AG04449 (cell line): ENCODE measurements at regions not wholly inside any gene's neighbourhood (a gene's known extent, or its start where the extent isn't known, plus 50 kb on each side); places are given as distances from the start of the nearest gene placed in this dataset.

ENCODE experiments used
- CTCF ChIA-PET: fragments of 350-600 bp; formaldehyde crosslinking; extraction: SDS; loops from one replicate; lab custom pipeline; 2021; ENCODE audit warnings: antibody characterized with exemption; lab: Yijun Ruan, JAX
- POLR2A ChIA-PET: fragments of 400-600, 350-600 bp; formaldehyde crosslinking; extraction: SDS; loops from one replicate; lab custom pipeline; 2020; ENCODE audit warnings: antibody characterized with exemption, inconsistent platforms; lab: Yijun Ruan, JAX
- DNase-seq: peaks from one replicate; pipeline ENCODE4 v3.0.0-alpha.2; 2010; ENCODE audit warnings: low read depth, low spot score
- H3K4me3 ChIP-seq: 2 replicates; pipeline ENCODE4 v1.5.1; 2011; ENCODE audit warnings: low read depth, mild to moderate bottlenecking, control low read depth, low read length
- TF ChIP-seq, protein P1 (sequence below): IDR thresholded peaks from one replicate; pipeline ENCODE4 v1.5.1; 2011; ENCODE audit warnings: mild to moderate bottlenecking, moderate library complexity, low read length, control low read depth, inconsistent platforms; ENCODE audit not compliant: insufficient read depth; ENCODE audit errors: missing control alignments

DNA sequence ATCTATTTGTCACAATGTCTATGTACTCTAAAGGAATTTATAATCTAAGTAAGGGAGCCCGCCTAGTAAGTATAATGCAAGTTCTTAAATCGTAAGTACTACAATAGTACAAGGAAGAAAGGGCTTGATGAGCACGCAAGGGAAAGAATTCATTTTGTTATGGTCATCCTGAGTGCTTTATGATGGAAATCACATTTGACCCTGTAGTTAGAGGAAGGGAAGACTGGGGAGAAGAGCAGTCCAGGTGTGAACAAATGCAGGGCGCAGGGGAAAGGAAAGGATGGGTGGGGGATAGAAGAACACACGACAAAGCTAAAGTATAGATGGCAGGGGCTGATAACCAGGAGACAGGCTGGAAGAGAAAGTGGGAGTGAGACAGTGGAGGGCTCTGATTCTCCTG, 88.2 kb upstream of the ARMC3 start:
- ChIA-PET CTCF (interaction anchor here (0.8 kb wide), 1 partner anchor 10 kb away, joined by 3 read pairs; no protein-coding TSS in a partner anchor), POLR2A (no interaction called here)
- no peak for DNase-seq
- H3K4me3 ChIP-seq, result no peak overlapping the region
- TF ChIP-seq, protein P1, sequence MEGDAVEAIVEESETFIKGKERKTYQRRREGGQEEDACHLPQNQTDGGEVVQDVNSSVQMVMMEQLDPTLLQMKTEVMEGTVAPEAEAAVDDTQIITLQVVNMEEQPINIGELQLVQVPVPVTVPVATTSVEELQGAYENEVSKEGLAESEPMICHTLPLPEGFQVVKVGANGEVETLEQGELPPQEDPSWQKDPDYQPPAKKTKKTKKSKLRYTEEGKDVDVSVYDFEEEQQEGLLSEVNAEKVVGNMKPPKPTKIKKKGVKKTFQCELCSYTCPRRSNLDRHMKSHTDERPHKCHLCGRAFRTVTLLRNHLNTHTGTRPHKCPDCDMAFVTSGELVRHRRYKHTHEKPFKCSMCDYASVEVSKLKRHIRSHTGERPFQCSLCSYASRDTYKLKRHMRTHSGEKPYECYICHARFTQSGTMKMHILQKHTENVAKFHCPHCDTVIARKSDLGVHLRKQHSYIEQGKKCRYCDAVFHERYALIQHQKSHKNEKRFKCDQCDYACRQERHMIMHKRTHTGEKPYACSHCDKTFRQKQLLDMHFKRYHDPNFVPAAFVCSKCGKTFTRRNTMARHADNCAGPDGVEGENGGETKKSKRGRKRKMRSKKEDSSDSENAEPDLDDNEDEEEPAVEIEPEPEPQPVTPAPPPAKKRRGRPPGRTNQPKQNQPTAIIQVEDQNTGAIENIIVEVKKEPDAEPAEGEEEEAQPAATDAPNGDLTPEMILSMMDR, result no peak

DNA sequence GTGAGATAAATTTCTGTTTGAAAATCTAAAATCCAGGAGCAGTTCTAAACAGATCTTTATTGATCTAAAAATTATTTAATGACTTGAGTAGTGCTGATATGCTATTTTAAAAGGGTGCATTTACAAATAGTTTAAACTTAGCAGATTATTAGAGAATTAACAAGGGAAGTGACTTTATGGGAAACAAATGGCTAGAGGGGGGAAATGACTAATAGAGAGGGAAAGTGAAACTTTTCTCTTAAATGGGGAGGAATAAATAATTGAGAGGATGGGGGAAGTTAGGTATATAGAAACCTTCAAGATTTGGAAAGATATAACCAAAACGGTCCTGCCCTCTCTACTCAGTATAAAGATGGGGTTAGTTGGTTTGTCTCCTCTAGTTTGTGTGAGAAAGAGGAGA, 90.1 kb upstream of the ARMC3 start:
- ChIA-PET CTCF (no interaction called here), POLR2A (no interaction called here)
- DNase-seq, result no peak
- H3K4me3 ChIP-seq, result no peak overlapping the region
- TF ChIP-seq, protein P1, result no peak

DNA sequence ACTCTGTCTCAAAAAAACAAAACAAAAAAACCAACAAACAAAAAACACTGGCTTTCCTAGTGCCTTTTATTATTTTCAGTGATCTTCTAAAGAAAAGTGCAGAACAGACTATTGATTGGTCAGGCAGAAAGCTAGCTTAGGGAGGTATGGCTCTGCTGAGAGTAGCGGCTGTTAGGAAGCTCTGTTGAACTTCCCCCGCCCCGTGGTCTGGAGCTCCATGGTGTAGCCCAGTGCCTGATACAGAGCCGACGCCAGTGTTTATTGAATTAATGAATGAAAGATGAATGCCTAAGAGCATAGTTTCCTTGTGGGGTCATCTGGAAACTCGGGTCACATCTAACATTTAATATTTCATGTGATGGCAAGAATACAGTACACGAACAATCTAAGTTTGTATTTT, 90.5 kb upstream of the ARMC3 start:
- TF ChIP-seq, protein P1, result no peak
- CTCF ChIA-PET, result no interaction called here
- no peak for DNase-seq
- POLR2A ChIA-PET, result no interaction called here
- H3K4me3 ChIP-seq, result no peak overlapping the region

DNA sequence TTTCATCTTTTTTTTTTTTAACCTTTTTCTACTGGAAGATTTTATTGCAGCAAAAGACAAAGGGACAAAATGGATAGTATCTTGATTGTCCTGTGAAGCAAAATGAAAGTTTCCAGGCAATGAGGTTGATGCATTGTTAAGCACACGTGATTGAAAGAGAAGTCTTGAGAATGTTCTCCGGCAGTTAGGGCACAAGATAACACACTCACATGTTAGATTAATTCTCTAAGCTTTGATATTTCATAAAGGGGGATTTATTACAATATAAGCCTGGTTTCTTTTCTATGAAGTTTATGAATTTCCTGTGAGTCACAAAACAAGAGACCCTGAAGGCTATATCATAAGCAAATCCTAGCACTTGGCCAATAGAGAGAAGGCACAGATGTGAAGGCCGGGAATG, 93.4 kb upstream of the ARMC3 start:
- CTCF ChIA-PET, result no interaction called here

DNA sequence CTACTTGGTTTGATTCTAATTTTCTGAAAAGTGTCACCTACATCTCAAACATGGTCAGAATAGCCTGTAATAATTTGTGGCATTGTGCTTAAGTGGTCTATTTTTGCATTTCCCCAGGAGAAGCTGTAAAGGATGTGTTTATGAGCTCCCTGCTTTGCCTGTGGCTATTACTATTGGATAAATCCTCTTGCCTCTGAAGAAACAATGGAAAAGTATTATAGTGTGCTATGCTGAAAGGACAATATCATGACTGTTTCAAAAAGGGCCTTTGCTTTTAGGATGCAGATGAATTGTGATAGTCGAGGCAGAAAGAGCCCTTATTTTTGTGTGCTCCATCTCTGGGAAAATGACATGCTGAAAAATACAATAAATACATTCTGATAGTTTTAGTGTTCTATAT, 94.1 kb upstream of the ARMC3 start:
- TF ChIP-seq, protein P1, result no peak
- POLR2A ChIA-PET, result no interaction called here
- no peak overlapping the region for H3K4me3 ChIP-seq
- DNase-seq, result no peak
- CTCF ChIA-PET, result no interaction called here

More for the DNA sequence above, 93.4 kb upstream of the ARMC3 start:
- POLR2A ChIA-PET, result no interaction called here
- H3K4me3 ChIP-seq, result no peak overlapping the region
- no peak for DNase-seq
- TF ChIP-seq, protein P1, result no peak

DNA sequence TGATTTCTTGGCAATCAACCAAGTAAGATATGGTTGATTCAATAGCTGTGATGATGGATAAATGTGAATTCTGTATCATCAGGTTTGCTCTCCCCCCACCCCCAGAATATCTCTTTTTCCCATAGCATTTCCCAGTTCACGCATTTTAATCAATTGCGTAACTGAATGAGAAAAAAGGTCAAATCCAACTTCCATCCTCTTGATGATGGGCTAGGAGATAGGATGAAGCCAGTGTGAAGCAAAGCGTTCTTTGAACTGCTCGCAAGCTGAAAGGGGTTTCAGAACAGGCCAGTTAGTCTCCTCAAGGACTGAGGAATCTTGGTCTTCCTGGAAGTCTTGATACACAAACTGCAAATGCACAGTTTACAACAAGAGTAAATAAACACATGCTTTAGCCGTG, 94.5 kb upstream of the ARMC3 start:
- POLR2A ChIA-PET, result no interaction called here

More for the DNA sequence above, 94.5 kb upstream of the ARMC3 start:
- CTCF ChIA-PET, result no interaction called here
- H3K4me3 ChIP-seq, result no peak overlapping the region
- TF ChIP-seq, protein P1, result no peak
- no peak for DNase-seq
